Testis (tissue), 2 donors: ENCODE measurements at regions not wholly inside any gene's neighbourhood (a gene's known extent, or its start where the extent isn't known, plus 50 kb on each side); places are given as distances from the start of the nearest gene placed in this dataset.

Experiments used
- DNase-seq: peaks from one replicate; pipeline ENCODE4 v3.0.0-alpha.2; 2019
- H3K27ac ChIP-seq, 2 donors: fragments of 200-600 bp; sonication (generic); one replicate each; pipeline ENCODE4 v1.5.1; 2019
- H3K27me3 ChIP-seq: fragments of 200-600 bp; sonication (generic); one replicate; pipeline ENCODE4 v1.5.1; 2019
- H3K36me3 ChIP-seq: fragments of 200-600 bp; sonication (generic); one replicate; pipeline ENCODE4 v1.5.1; 2017; ENCODE audit warnings: low read depth; ENCODE audit errors: missing control alignments
- H3K4me1 ChIP-seq: fragments of 200-600 bp; sonication (generic); one replicate; pipeline ENCODE4 v1.5.1; 2019
- H3K4me3 ChIP-seq, 2 donors: fragments of 200-600 bp; sonication (generic); one replicate each; pipeline ENCODE4 v1.5.1; 2017 to 2019
- H3K9me3 ChIP-seq: fragments of 200-600 bp; sonication (generic); one replicate; pipeline ENCODE4 v1.5.1; 2017
- POLR2A ChIP-seq: fragments of 450-650 bp; IDR thresholded peaks from one replicate; pipeline ENCODE4 v1.6.1; 2017; ENCODE audit warnings: antibody characterized with exemption, mild to moderate bottlenecking, moderate library complexity
- WGBS, 2 donors: methylation state at CpG; one replicate each; pipeline ENCODE4 v1.1.5; 2018; 5-methylcytosine and 5-hydroxymethylcytosine counted together
- intact Hi-C: fragments of 100-400 bp; cut with DNase I; formaldehyde crosslinking; loops from one replicate; pipeline ENCODE4 v1.15.1; 2023; ENCODE audit warnings: low total_unique reads
- TF ChIP-seq, protein P1 (sequence below), 3 experiments: fragments of 450-650 bp in 2 of 3; fragments of 200-600 bp in 1 of 3; sonication (generic) in 1 of 3; IDR thresholded peaks; one replicate each; pipeline ENCODE4 v1.5.1; 2016 to 2019; ENCODE audit warnings: antibody characterized with exemption in 3 of 3, mild to moderate bottlenecking in 2 of 3, moderate library complexity in 1 of 3

DNA sequence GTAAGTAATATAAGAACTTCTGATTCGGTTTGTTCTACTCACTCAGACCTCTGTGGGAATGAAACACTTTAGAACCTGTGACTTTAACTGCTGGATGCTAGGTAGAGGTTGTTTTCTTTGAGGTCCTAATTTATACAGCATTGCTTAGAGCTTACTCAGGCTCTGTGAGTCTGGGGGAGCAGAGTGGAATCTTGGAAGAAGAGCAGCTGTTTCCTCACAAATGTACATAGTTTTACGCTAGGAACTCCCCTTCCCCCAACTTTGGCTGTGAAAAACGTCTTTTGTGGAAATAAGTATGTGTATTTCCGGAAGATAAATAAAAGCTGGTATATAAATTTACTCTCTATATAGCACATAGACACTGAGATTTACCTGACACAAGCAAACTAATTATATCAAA is 141.4 kb downstream of the NAA11 start:
- H3K36me3 ChIP-seq: no peaks in the 10 kb centered on the region
- no peaks in the 10 kb centered on the region for H3K27me3 ChIP-seq
- H3K9me3 ChIP-seq: no peaks in the 10 kb centered on the region
- DNase-seq: no peak
- intact Hi-C loops: no loop called here
- TF ChIP-seq, protein P1, sequence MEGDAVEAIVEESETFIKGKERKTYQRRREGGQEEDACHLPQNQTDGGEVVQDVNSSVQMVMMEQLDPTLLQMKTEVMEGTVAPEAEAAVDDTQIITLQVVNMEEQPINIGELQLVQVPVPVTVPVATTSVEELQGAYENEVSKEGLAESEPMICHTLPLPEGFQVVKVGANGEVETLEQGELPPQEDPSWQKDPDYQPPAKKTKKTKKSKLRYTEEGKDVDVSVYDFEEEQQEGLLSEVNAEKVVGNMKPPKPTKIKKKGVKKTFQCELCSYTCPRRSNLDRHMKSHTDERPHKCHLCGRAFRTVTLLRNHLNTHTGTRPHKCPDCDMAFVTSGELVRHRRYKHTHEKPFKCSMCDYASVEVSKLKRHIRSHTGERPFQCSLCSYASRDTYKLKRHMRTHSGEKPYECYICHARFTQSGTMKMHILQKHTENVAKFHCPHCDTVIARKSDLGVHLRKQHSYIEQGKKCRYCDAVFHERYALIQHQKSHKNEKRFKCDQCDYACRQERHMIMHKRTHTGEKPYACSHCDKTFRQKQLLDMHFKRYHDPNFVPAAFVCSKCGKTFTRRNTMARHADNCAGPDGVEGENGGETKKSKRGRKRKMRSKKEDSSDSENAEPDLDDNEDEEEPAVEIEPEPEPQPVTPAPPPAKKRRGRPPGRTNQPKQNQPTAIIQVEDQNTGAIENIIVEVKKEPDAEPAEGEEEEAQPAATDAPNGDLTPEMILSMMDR (IDR thresholded peaks at IDR 0.05): no peak
- no peak for TF ChIP-seq POLR2A
- no peak overlapping the region for H3K4me3 ChIP-seq
- 75 to 78% methylated on average over 4 of the region's 4 CpGs for WGBS, 2 donors
- H3K27ac ChIP-seq: no peak overlapping the region
- H3K4me1 ChIP-seq: no peaks in the 10 kb centered on the region

DNA sequence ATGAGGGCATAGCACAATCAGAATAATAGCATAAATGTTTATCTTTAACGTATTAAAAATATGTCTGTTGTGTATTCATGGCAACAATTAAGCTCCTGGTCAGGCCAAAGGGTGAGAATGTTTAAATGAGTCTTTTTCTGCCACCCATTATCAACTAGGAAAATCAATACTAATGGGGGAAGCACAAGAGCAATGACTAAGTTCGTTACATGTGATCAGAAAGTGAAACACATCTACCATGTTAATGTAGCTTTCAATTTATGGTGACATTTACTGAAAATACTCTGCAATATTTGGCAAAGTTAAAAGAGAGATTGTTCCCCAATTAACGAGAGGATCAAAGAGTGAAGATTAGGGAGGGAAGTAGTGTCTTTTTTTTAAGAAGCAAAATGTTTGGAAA is 143.7 kb downstream of the NAA11 start:
- H3K4me3 ChIP-seq: no peak overlapping the region
- no peaks in the 10 kb centered on the region for H3K9me3 ChIP-seq
- H3K27me3 ChIP-seq: no peaks in the 10 kb centered on the region
- H3K4me1 ChIP-seq: no peaks in the 10 kb centered on the region
- TF ChIP-seq, protein P1 (IDR thresholded peaks at IDR 0.05): no peak
- no peak for TF ChIP-seq POLR2A
- DNase-seq: no peak
- no peak overlapping the region for H3K27ac ChIP-seq
- intact Hi-C loops: no loop called here
- WGBS, 2 donors: 64 to 66% methylated on average over 3 of the region's 3 CpGs
- H3K36me3 ChIP-seq: no peaks in the 10 kb centered on the region

DNA sequence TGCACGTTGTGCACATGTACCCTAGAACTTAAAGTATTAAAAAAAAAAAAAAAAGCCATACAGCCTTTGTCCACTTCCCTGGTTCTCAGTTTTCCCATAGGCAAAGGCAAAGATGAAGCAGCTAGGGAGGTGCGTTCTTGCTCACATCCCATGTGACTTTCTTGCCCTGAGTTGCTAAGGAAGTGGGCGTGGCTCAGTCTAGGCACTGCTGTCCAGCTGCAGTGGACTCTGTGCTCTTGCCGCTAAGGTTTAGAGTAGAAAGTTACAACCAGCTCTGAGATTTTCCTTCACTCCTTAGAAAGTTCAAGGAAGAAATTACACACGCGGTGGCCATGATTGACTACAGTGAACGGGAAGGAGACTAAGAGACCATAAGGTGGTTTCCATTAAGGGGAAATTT is 144.7 kb downstream of the NAA11 start:
- intact Hi-C loops: no loop called here

DNA sequence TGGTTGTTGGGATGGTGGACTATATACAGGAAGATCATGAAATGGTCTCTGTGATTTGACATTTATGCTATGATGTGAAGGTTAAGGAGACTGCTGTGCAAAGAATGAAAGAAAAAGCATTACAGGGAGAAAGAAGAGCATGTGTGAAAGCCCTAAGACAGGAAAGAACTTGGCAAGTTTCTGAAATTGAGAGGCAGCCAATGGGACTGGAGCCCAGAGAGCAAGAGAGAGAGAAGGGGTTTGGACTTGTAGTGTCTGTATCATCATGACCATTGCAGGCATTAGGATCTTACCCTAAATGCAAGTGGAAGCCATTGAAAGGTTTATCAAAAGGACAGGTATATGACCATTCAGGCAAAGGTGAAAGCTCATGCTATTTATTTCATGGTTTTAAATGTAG is 147.1 kb downstream of the NAA11 start:
- H3K27ac ChIP-seq: no peak overlapping the region
- H3K4me1 ChIP-seq: no peaks in the 10 kb centered on the region
- no peaks in the 10 kb centered on the region for H3K36me3 ChIP-seq
- H3K9me3 ChIP-seq: no peaks in the 10 kb centered on the region
- intact Hi-C loops: no loop called here
- TF ChIP-seq, protein P1 (IDR thresholded peaks at IDR 0.05): no peak
- no peak for TF ChIP-seq POLR2A
- no peak overlapping the region for H3K4me3 ChIP-seq
- no peaks in the 10 kb centered on the region for H3K27me3 ChIP-seq
- peak; percentile 58 for DNase-seq

More for the DNA sequence above, 144.7 kb downstream of the NAA11 start:
- TF ChIP-seq POLR2A: no peak
- TF ChIP-seq, protein P1 (IDR thresholded peaks at IDR 0.05): no peak
- whole genome bisulfite sequencing, 2 donors: 71 to 74% methylated on average over 7 of the region's 7 CpGs
- Histone ChIP-seq H3K4me1 (no peaks in the 10 kb centered on the region), H3K4me3 (no peak overlapping the region), H3K27me3 (no peaks in the 10 kb centered on the region), H3K36me3 (no peaks in the 10 kb centered on the region), H3K9me3 (no peaks in the 10 kb centered on the region), H3K27ac (no peak overlapping the region)
- DNase-seq: no peak

DNA sequence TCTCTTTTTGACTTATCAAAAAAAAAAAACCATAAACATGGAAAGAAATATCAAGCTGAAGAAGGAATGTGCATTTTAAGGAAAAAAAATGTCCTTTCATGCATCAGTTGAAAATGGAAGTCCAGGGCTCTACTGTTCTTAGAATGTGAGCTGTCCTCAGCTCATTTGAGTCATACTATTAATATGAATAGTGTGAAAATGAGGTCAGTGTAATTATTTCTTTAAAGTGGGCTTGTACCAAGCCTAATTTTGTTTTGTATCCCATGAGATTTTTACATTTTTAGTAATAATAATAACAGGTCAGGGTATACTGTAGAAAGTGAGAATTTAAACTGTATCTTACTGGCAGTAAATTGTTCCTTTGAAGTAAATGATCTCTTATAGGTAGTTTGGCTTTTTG is 148.5 kb downstream of the NAA11 start:
- Histone ChIP-seq H3K27ac (no peak overlapping the region), H3K4me1 (no peaks in the 10 kb centered on the region), H3K4me3 (no peak overlapping the region), H3K9me3 (no peaks in the 10 kb centered on the region), H3K36me3 (no peaks in the 10 kb centered on the region), H3K27me3 (no peaks in the 10 kb centered on the region)
- TF ChIP-seq, protein P1 (IDR thresholded peaks at IDR 0.05): no peak
- no peak for TF ChIP-seq POLR2A
- DNase-seq: no peak
- intact Hi-C loops: no loop called here
